B cell (primary cell): ENCODE measurements at regions not wholly inside any gene's neighbourhood (a gene's known extent, or its start where the extent isn't known, plus 50 kb on each side); places are given as distances from the start of the nearest gene placed in this dataset.
A peak's percentile ranks its signal among the peaks of the same experiment; 100 is the strongest.
"Not testable (repeated sequence)": the region's sequence is repeated elsewhere in the genome, so short reads cannot be mapped to it uniquely, and the experiment has no call there.

Source experiments
- ATAC-seq: fragments of 200-7000 bp; cut with Tn5 transposase; one replicate; pipeline ENCODE4 v1.10.0; 2021; ENCODE audit warnings: low read depth, mild to moderate bottlenecking, moderate number of reproducible peaks, moderate library complexity
- CTCF ChIA-PET: fragments of 350-600 bp; sonication (Branson Sonifier 250); formaldehyde crosslinking; loops from one replicate; lab custom pipeline; 2021; ENCODE audit warnings: antibody characterized with exemption, inconsistent platforms; lab: Charles Lee
- POLR2A ChIA-PET: fragments of 350-600 bp; sonication (Branson Sonifier 250); formaldehyde crosslinking; loops from one replicate; lab custom pipeline; 2021; ENCODE audit warnings: antibody characterized with exemption; lab: Charles Lee
- DNase-seq: peaks from one replicate; pipeline ENCODE4 v3.0.0; 2013
- H2AFZ ChIP-seq: 2 replicates; pipeline ENCODE4 v1.6.1; 2012; ENCODE audit warnings: mild to moderate bottlenecking, low read depth, low read length; ENCODE audit not compliant: insufficient read depth, poor library complexity, severe bottlenecking
- H3K27ac ChIP-seq, 2 donors: 1 replicate in 1 of 2; 2 replicates in 1 of 2; pipeline ENCODE4 v1.5.1; 2012 to 2013; ENCODE audit warnings: low read length in 2 of 2, mild to moderate bottlenecking in 2 of 2, moderate library complexity in 1 of 2
- H3K27me3 ChIP-seq, 4 experiments: fragments of 200-600 bp in 1 of 4; sonication (generic) in 1 of 4; replicated peaks in 1 of 4; 1 replicate in 2 of 4; 2 replicates in 2 of 4; pipeline versions ENCODE4 v1.6.1 to v1.7.0; 2013 to 2016; ENCODE audit warnings: low read length in 3 of 4, mild to moderate bottlenecking in 2 of 4, mixed read lengths in 1 of 4, moderate library complexity in 1 of 4; ENCODE audit not compliant: insufficient read depth in 4 of 4, control insufficient read depth in 3 of 4; ENCODE audit errors: control extremely low read depth in 1 of 4
- H3K36me3 ChIP-seq, 2 experiments: replicated peaks in 1 of 2; 1 replicate in 1 of 2; 2 replicates in 1 of 2; pipeline versions ENCODE4 v1.6.1 to v1.7.1; 2013; ENCODE audit warnings: low read length in 1 of 2; ENCODE audit not compliant: insufficient read depth in 2 of 2, control insufficient read depth in 1 of 2; ENCODE audit errors: control extremely low read depth in 1 of 2, extremely low read depth in 1 of 2
- H3K4me1 ChIP-seq, 2 donors: fragments of 200-600 bp in 1 of 2; sonication (generic) in 1 of 2; 1 replicate in 1 of 2; 2 replicates in 1 of 2; pipeline versions ENCODE4 v1.5.1 to v1.6.1; 2013 to 2017; ENCODE audit warnings: low read length in 2 of 2; ENCODE audit not compliant: control insufficient read depth in 2 of 2, insufficient read depth in 2 of 2
- H3K4me2 ChIP-seq: replicated peaks from 2 replicates; pipeline ENCODE3; 2012; ENCODE audit warnings: mild to moderate bottlenecking, low read depth, low read length; ENCODE audit not compliant: poor library complexity, severe bottlenecking
- H3K4me3 ChIP-seq, 5 experiments: fragments of 200-600 bp in 1 of 5; sonication (generic) in 1 of 5; 1 replicate in 3 of 5; 2 replicates in 2 of 5; pipeline versions ENCODE4 v1.5.1 to v1.7.0; 2011 to 2016; ENCODE audit warnings: low read length in 4 of 5, mild to moderate bottlenecking in 4 of 5, low read depth in 2 of 5, control low read depth in 1 of 5, moderate library complexity in 1 of 5; ENCODE audit not compliant: insufficient read depth in 1 of 5; ENCODE audit errors: control extremely low read depth in 1 of 5, extremely low read depth in 1 of 5
- H3K79me2 ChIP-seq: fragments of 200-600 bp; sonication (generic); one replicate; pipeline ENCODE4 v1.6.0; 2016; ENCODE audit warnings: low read length; ENCODE audit not compliant: control insufficient read depth, insufficient read depth
- H3K9ac ChIP-seq: fragments of 200-600 bp; sonication (generic); 2 replicates; pipeline ENCODE4 v1.6.1; 2017; ENCODE audit warnings: mild to moderate bottlenecking, low read length, moderate library complexity
- H3K9me3 ChIP-seq, 3 donors: one replicate each; pipeline versions ENCODE4 v1.6.1 to v1.7.1; 2013; ENCODE audit warnings: low read length in 2 of 3; ENCODE audit not compliant: control insufficient read depth in 2 of 3, insufficient read depth in 1 of 3; ENCODE audit errors: control extremely low read depth in 1 of 3
- H4K20me1 ChIP-seq: 2 replicates; pipeline ENCODE4 v1.6.0; 2012; ENCODE audit warnings: mild to moderate bottlenecking, low read length; ENCODE audit not compliant: insufficient read depth, control insufficient read depth, poor library complexity, severe bottlenecking
- H3K27ac Mint-ChIP-seq: one replicate; pipeline ENCODE4 v1.8.0; 2021; ENCODE audit warnings: mixed read lengths
- H3K27me3 Mint-ChIP-seq: one replicate; pipeline ENCODE4 v1.8.0; 2021; ENCODE audit warnings: mixed read lengths
- H3K4me1 Mint-ChIP-seq: one replicate; pipeline ENCODE4 v1.8.0; 2021; ENCODE audit warnings: mixed read lengths
- H3K4me3 Mint-ChIP-seq: one replicate; pipeline ENCODE4 v1.8.0; 2021; ENCODE audit warnings: mixed read lengths
- H3K9me3 Mint-ChIP-seq: one replicate; pipeline ENCODE4 v1.8.0; 2022; ENCODE audit warnings: mixed read lengths; ENCODE audit not compliant: insufficient read depth
- CTCF ChIP-seq: fragments of 200-600 bp; IDR thresholded peaks from one replicate; pipeline ENCODE4 v1.8.0; 2022; ENCODE audit warnings: antibody characterized with exemption, mild to moderate bottlenecking
- EZH2 ChIP-seq: IDR thresholded peaks from 2 replicates; pipeline ENCODE4 v1.6.1; 2012; ENCODE audit warnings: borderline replicate concordance, low read depth, mild to moderate bottlenecking, moderate library complexity, low read length; ENCODE audit not compliant: insufficient read depth, poor library complexity, severe bottlenecking
- WGBS: methylation state at CpG from one replicate; pipeline ENCODE4 v1.1.5; 2013; ENCODE audit warnings: missing lambda C conversion rate; ENCODE audit not compliant: insufficient coverage; 5-methylcytosine and 5-hydroxymethylcytosine counted together
- intact Hi-C: fragments of 100-400 bp; cut with micrococcal nuclease; formaldehyde crosslinking; loops from one replicate; pipeline ENCODE4 v1.10.0; 2022

- WGBS, result no CpG with 5 or more reads among the region's 2 CpGs
- H2AFZ ChIP-seq, H4K20me1 ChIP-seq, H3K36me3 ChIP-seq, H3K27ac Mint-ChIP-seq, H3K4me3 Mint-ChIP-seq, H3K27me3 ChIP-seq, H3K9me3 ChIP-seq, H3K27ac ChIP-seq, H3K79me2 ChIP-seq, H3K4me2 ChIP-seq, H3K9ac ChIP-seq, H3K4me3 ChIP-seq, ATAC-seq, POLR2A ChIA-PET, H3K27me3 Mint-ChIP-seq, DNase-seq, H3K9me3 Mint-ChIP-seq, CTCF ChIA-PET, intact Hi-C loops: not testable (repeated sequence)
- peaks cover 18% of the 10 kb centered on the region for H3K4me1 Mint-ChIP-seq
- peaks cover 17% of the 10 kb centered on the region in 2 donors for H3K4me1 ChIP-seq
Measured at GRCh38 chr1:148377045-148377444, 106.1 kb downstream of the PPIAL4G start.

- H3K4me2 ChIP-seq, result no peak overlapping the region
- no peak overlapping the region for H3K9ac ChIP-seq
- peaks cover 22 to 26% of the 10 kb centered on the region in 2 donors for H3K4me1 ChIP-seq
- H3K36me3 ChIP-seq, result no peaks in the 10 kb centered on the region
- H3K4me3 ChIP-seq, result no peak overlapping the region
- Mint-ChIP-seq H3K27ac (no peak overlapping the region), H3K4me1 (peaks cover 22% of the 10 kb centered on the region), H3K4me3 (no peak overlapping the region), H3K27me3 (no peaks in the 10 kb centered on the region), H3K9me3 (no peaks in the 10 kb centered on the region)
- DNase-seq, result no peak
- no peaks in the 10 kb centered on the region for H3K9me3 ChIP-seq
- H3K27me3 ChIP-seq, result no peaks in the 10 kb centered on the region
- CTCF ChIA-PET, result interaction anchor here (0.7 to 1.2 kb wide), 3 partner anchors 10 to 65 kb away, joined by 3 to 7 read pairs (median 3); no protein-coding TSS in a partner anchor
- no peaks in the 10 kb centered on the region for H4K20me1 ChIP-seq
- ATAC-seq, result no peak
- intact Hi-C loops, result no loop called here
- no peak overlapping the region for H2AFZ ChIP-seq
- H3K27ac ChIP-seq, result peak overlapping the region in 1 of 2 donors; percentile 33
- 100% methylated on average over 2 of the region's 3 CpGs for WGBS
- TF ChIP-seq CTCF (no peak), EZH2 (no peak)
- POLR2A ChIA-PET, result interaction anchor here (1.1 to 1.8 kb wide), 2 partner anchors 10 to 15 kb away, joined by 3 to 14 read pairs; no protein-coding TSS in a partner anchor
- H3K79me2 ChIP-seq, result no peaks in the 10 kb centered on the region
Measured at GRCh38 chr1:148374101-148374500, 109.0 kb downstream of the PPIAL4G start.
